AG04450 (cell line): ENCODE measurements at regions not wholly inside any gene's neighbourhood (a gene's known extent, or its start where the extent isn't known, plus 50 kb on each side); places are given as distances from the start of the nearest gene placed in this dataset.

Experiments
- CTCF ChIA-PET: fragments of 300-600, 350-600 bp; formaldehyde crosslinking; extraction: SDS; loops from one replicate; lab custom pipeline; 2022; ENCODE audit warnings: antibody characterized with exemption, inconsistent platforms; lab: Charles Lee
- POLR2A ChIA-PET: fragments of 350-600 bp; formaldehyde crosslinking; extraction: SDS; loops from one replicate; lab custom pipeline; 2021; ENCODE audit warnings: antibody characterized with exemption, inconsistent platforms; lab: Yijun Ruan, JAX
- DNase-seq: peaks from one replicate; pipeline ENCODE4 v3.0.0-alpha.2; 2011; ENCODE audit warnings: low read depth, low spot score
- H3K27ac ChIP-seq: one replicate; pipeline ENCODE4 v1.5.1; 2012; ENCODE audit warnings: low read depth, low read length, control low read depth
- H3K27me3 ChIP-seq: one replicate; pipeline ENCODE4 v1.6.0; 2012; ENCODE audit warnings: low read length; ENCODE audit not compliant: control insufficient read depth, insufficient read depth
- H3K4me3 ChIP-seq: 2 replicates; pipeline ENCODE4 v1.5.1; 2011; ENCODE audit warnings: mild to moderate bottlenecking, low read depth, low read length, control low read depth
- H3K9me3 ChIP-seq: 2 replicates; pipeline ENCODE4 v1.5.1; 2012; ENCODE audit warnings: low read length; ENCODE audit not compliant: control insufficient read depth, insufficient read depth
- TF ChIP-seq, protein P1 (sequence below): IDR thresholded peaks from 2 replicates; pipeline ENCODE4 v1.5.1; 2011; ENCODE audit warnings: low read depth, low read length, control low read depth, inconsistent platforms

DNA sequence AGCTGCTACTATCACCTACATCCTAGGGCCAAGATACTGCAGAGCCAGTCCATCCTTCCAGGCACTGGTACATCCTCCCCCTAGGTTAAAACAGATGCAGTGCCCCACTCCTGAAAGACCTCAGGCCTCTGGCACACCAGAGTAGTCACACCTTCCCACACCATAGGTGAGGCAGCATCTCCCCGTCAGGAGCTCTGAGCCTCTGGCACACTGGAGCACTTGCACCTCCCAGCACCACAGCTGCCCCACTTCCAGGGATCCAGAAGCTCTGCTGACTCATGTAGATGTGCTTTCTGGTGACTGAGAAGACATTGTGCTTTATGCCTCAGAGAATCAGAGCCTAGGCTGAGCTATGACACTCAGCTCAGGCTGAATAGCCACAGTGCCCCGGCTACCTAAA, 138.4 kb upstream of the COL3A1 start:
- Histone ChIP-seq H3K4me3 (no peak overlapping the region), H3K9me3 (peaks cover 11% of the 10 kb centered on the region; the same call in 1 of the 2 replicates), H3K27me3 (no peaks in the 10 kb centered on the region), H3K27ac (no peak overlapping the region)
- TF ChIP-seq, protein P1, sequence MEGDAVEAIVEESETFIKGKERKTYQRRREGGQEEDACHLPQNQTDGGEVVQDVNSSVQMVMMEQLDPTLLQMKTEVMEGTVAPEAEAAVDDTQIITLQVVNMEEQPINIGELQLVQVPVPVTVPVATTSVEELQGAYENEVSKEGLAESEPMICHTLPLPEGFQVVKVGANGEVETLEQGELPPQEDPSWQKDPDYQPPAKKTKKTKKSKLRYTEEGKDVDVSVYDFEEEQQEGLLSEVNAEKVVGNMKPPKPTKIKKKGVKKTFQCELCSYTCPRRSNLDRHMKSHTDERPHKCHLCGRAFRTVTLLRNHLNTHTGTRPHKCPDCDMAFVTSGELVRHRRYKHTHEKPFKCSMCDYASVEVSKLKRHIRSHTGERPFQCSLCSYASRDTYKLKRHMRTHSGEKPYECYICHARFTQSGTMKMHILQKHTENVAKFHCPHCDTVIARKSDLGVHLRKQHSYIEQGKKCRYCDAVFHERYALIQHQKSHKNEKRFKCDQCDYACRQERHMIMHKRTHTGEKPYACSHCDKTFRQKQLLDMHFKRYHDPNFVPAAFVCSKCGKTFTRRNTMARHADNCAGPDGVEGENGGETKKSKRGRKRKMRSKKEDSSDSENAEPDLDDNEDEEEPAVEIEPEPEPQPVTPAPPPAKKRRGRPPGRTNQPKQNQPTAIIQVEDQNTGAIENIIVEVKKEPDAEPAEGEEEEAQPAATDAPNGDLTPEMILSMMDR, result no peak
- CTCF ChIA-PET, result no interaction called here
- POLR2A ChIA-PET, result no interaction called here
- DNase-seq, result no peak

DNA sequence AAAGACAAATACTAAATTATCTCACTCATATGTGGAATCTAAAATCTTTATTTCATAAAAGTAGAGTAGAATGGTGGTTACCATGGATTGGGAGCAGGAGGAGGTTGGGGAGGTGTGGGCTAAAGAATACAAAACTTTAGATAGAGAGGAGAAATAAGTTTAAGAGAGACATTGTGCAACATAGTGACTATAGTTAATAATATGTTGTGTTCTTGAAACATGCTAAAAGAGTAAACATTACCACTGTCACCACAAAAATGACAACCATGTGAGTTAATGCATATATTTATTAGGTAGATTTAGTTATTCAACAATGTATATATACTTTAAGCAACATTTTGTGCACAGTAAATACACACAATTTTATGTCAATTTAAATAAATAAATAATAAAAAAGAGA, 128.5 kb upstream of the COL3A1 start:
- Histone ChIP-seq H3K4me3 (no peak overlapping the region), H3K27ac (no peak overlapping the region), H3K27me3 (no peaks in the 10 kb centered on the region), H3K9me3 (peaks cover 6% of the 10 kb centered on the region)
- ChIA-PET POLR2A (no interaction called here), CTCF (no interaction called here)
- no peak for DNase-seq
- TF ChIP-seq, protein P1, result no peak

DNA sequence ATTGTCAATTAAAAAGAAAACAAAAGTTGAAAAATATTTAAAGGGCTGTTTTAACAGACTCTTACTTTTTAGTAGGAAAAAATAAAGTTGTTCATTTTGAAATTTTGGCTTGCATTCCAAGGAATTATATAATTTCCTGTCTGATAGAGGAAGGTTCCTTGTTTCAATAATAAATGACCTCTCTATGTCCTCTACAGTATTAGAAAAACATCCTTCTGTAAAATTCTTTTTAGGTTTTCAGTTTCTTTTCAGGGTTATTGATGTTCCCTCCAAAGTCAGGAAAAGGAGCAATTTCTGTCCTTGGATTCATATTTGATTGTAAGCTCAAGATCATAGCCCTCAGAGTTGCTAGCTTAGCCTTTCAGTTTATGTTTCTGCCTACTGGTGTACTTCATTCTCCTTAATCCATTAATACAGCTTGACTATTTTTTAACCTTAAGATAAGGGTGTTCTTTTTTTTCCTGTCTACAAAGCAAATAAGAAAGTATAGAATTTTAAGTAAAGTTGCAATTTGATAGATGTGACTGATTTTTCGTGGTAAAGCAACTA, 125.2 kb upstream of the COL3A1 start:
- Histone ChIP-seq H3K4me3 (no peak overlapping the region), H3K9me3 (no peaks in the 10 kb centered on the region), H3K27me3 (no peaks in the 10 kb centered on the region), H3K27ac (no peak overlapping the region)
- TF ChIP-seq, protein P1, result no peak
- ChIA-PET CTCF (interaction anchor here (1.0 kb wide), 1 partner anchor 325 kb away, joined by 4 read pairs; no protein-coding TSS in a partner anchor), POLR2A (no interaction called here)
- no peak for DNase-seq

DNA sequence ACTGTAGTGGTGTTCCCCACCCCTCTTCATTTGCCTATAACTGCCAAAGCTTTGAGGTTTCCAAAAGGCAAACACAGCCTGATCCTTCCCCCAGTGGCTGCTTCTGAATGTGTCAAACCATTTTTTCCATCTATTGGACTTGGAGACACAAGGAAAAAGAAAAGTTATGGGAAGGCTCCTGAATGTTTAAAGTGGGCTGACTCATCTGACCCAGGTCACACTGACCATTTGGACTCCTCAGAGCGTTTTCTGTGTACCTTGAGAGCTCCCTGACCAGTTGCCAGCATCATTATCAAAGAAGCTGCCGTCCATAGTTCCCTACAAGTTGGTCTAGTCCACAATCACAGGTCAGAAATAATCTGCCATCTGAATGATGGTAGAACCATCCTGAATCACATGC, 123.4 kb upstream of the COL3A1 start:
- DNase-seq, result no peak
- no peak overlapping the region for H3K4me3 ChIP-seq
- no peaks in the 10 kb centered on the region for H3K9me3 ChIP-seq
- no peaks in the 10 kb centered on the region for H3K27me3 ChIP-seq
- ChIA-PET POLR2A (no interaction called here), CTCF (no interaction called here)
- TF ChIP-seq, protein P1, result no peak
- no peak overlapping the region for H3K27ac ChIP-seq

DNA sequence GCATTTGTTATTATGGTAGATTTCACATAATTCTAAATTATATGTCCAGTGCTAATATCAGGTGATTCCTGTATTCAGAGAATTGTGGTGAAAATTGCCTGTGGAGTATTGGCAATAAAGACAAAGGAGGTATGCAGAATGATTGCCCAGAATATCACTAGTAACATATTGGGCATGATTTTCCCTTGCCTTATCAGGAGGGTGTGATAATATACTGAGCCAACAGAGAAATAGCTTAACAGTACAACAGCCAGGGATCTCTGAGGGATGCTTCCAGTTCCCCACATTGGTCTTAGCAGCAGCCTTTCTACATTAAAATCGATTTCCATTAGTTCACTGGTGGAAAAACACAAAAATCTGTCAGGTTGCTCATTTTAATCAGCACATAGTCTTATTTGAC, 122.9 kb upstream of the COL3A1 start:
- H3K4me3 ChIP-seq, result no peak overlapping the region
- no peak for DNase-seq
- POLR2A ChIA-PET, result no interaction called here
- CTCF ChIA-PET, result no interaction called here
- H3K9me3 ChIP-seq, result no peaks in the 10 kb centered on the region
- TF ChIP-seq, protein P1, result no peak
- no peak overlapping the region for H3K27ac ChIP-seq
- no peaks in the 10 kb centered on the region for H3K27me3 ChIP-seq
